ENCODE measurements at regions not wholly inside any gene's neighbourhood (a gene's known extent, or its start where the extent isn't known, plus 50 kb on each side); places are given as distances from the start of the nearest gene placed in this dataset.

DNA sequence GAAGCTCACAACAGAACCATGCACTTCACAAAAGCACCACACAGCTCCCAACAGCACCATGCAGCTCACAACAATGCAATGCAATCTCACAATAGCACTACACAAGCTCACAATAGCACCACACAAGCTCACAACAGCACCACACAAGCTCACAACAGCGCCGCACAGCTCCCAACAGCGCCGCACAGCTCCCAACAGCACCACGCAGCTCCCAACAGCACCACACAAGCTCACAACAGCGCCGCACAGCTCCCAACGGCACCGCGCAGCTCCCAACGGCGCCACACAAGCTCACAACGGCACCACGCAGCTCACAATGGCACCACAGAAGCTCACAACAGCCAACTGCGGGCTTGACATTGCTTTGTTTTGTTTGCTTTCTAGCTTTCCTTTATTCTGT lies 198.1 kb downstream of the DLL1 start:
- H2AK5ac ChIP-seq (ENCODE audit: low read depth, low read length): 0 out of 2 replicates have a peak overlapping the region, but pooled peaks have one; percentile 18
- H3K27me3 ChIP-seq (replicated peaks in 1 of 4; ENCODE audit: control insufficient read depth in 3 of 4, extremely low read depth in 1 of 4, insufficient read depth in 3 of 4, low read length in 3 of 4): no peaks in the 10 kb centered on the region
- no peaks in the 10 kb centered on the region; a peak in 1 of 4 replicates for H3K9me3 ChIP-seq (ENCODE audit: insufficient read depth in 2 of 2, low read depth in 1 of 2, low read length in 1 of 2)
- H3K4me3 ChIP-seq (ENCODE audit: extremely low read depth in 1 of 4, insufficient read depth in 2 of 4, low read depth in 3 of 4, low read length in 4 of 4): no peak overlapping the region
- H3K4me1 ChIP-seq (replicated peaks in 1 of 4; ENCODE audit: control insufficient read depth in 3 of 4, insufficient read depth in 4 of 4, low read length in 3 of 4): no peaks in the 10 kb centered on the region; a peak in 1 of 7 replicates
- H4K91ac ChIP-seq (replicated peaks; ENCODE audit: insufficient read length, low read length): no peak overlapping the region
- H3K23me2 ChIP-seq (ENCODE audit: low read depth, low read length): peaks cover 5% of the 10 kb centered on the region; the same call in 1 of the 2 replicates
- no peak overlapping the region for H2BK15ac ChIP-seq (ENCODE audit: low read length)
- H3K4ac ChIP-seq (replicated peaks; ENCODE audit: insufficient read length, low read depth, low read length): no peak overlapping the region
- H3K79me2 ChIP-seq (ENCODE audit: control insufficient read depth in 1 of 2, insufficient read depth in 2 of 2, low read length in 2 of 2): no peaks in the 10 kb centered on the region
- no peak overlapping the region; the same call in 1 of the 2 replicates for H3K18ac ChIP-seq (ENCODE audit: extremely low read depth, low read length)
- H4K20me1 ChIP-seq (replicated peaks in 1 of 2; ENCODE audit: control insufficient read depth in 1 of 2, insufficient read depth in 2 of 2, low read length in 2 of 2): no peaks in the 10 kb centered on the region
- no peak overlapping the region for H2AFZ ChIP-seq (ENCODE audit: low read length)
- H3K36me3 ChIP-seq (ENCODE audit: control insufficient read depth in 2 of 4, insufficient read depth in 4 of 4, low read length in 3 of 4): no peaks in the 10 kb centered on the region
- CTCF ChIA-PET (ENCODE audit: partially characterized antibody): interaction anchor here (0.6 to 1.7 kb wide), 6 partner anchors 13 to 303 kb away, joined by 3 to 5 read pairs (median 4); no protein-coding TSS in a partner anchor
- WGBS, 2 experiments (ENCODE audit: extremely low coverage in 1 of 2, insufficient coverage in 1 of 2, insufficient read length in 1 of 2, insufficient replicate concordance in 2 of 2, low coverage in 1 of 2, low lambda C conversion rate in 2 of 2, missing lambda C conversion rate in 1 of 2): 90% methylated on average over 10 of the region's 15 CpGs; no CpG with 5 or more reads in 1 of the 2 experiments
- TF ChIP-seq TAF1 (IDR thresholded peaks at IDR 0.05; ENCODE audit: low read depth, low read length): no peak
- no peak overlapping the region for H3K23ac ChIP-seq (ENCODE audit: insufficient read length)
- no peaks in the 10 kb centered on the region; the same call in 1 of the 2 replicates for H3K79me1 ChIP-seq (ENCODE audit: low read depth, low read length)
- POLR2A ChIA-PET (ENCODE audit: partially characterized antibody): no interaction called here
- H3K9ac ChIP-seq (replicated peaks in 1 of 4; ENCODE audit: extremely low read depth in 1 of 4, low read depth in 3 of 4, low read length in 3 of 4): no peak overlapping the region
- H3K56ac ChIP-seq (replicated peaks; ENCODE audit: insufficient read length, low read depth, low read length): no peak overlapping the region
- no peak overlapping the region for H2BK20ac ChIP-seq (ENCODE audit: low read length)
- H2BK120ac ChIP-seq (replicated peaks; ENCODE audit: low read depth, low read length): no peak overlapping the region
- no peak overlapping the region for H3K4me2 ChIP-seq (ENCODE audit: insufficient read depth in 1 of 2, low read depth in 2 of 2, low read length in 2 of 2)
- no peak overlapping the region for H3K14ac ChIP-seq (ENCODE audit: insufficient read length)
- no peak for DNase-seq (ENCODE audit: low read depth in 1 of 2, low spot score in 2 of 2)
- no peak overlapping the region; the same call in 1 of the 2 replicates for H2BK5ac ChIP-seq (ENCODE audit: low read depth, low read length)
- peak overlapping the region; percentile 0; the same call in 1 of the 2 replicates for H3K27ac ChIP-seq (ENCODE audit: low read depth, low read length)
- no peak for FAIRE-seq
- 0 out of 2 replicates have a peak overlapping the region, but pooled peaks have one; percentile 68 for H2BK12ac ChIP-seq (ENCODE audit: low read depth, low read length)
- H4K8ac ChIP-seq (ENCODE audit: extremely low read depth, insufficient read depth, low read length): no peak overlapping the region
- no peak overlapping the region for H4K5ac ChIP-seq (ENCODE audit: insufficient read length, low read depth, low read length)

Data from H1 (cell line).